Stimulated activated CD4-positive, alpha-beta T cell treated with anti-CD3 and anti-CD28 coated beads, Interleukin-1b, Interleukin-23, amount 100 ng/mL, for 4 hours (primary cell): ENCODE measurements at regions not wholly inside any gene's neighbourhood (a gene's known extent, or its start where the extent isn't known, plus 50 kb on each side); places are given as distances from the start of the nearest gene placed in this dataset.

Experiments
- DNase-seq, 2 donors: peaks; one replicate each; pipeline ENCODE4 v3.0.0-alpha.2; 2020; ENCODE audit warnings: low read depth in 2 of 2

- no peak for DNase-seq
These were observed 205.2 kb upstream of the EEA1 start for GRCh38 chr12:93134175-93134890.

- no peak for DNase-seq
These were observed 205.8 kb upstream of the EEA1 start for GRCh38 chr12:93134893-93135285.

- DNase-seq: no peak
These were observed 206.5 kb upstream of the EEA1 start for GRCh38 chr12:93135286-93136239.

GRCh38 chr12:93136253-93137055, 207.4 kb upstream of the EEA1 start:
- DNase-seq: no peak

- DNase-seq: no peak
These were observed 208.8 kb upstream of the EEA1 start for GRCh38 chr12:93137656-93138612.

- no peak for DNase-seq
These were observed 210.1 kb upstream of the EEA1 start for GRCh38 chr12:93139028-93139665.

- no peak for DNase-seq
These were observed 211.2 kb upstream of the EEA1 start for GRCh38 chr12:93140325-93140724.

GRCh38 chr12:93140801-93141200, 211.7 kb upstream of the EEA1 start:
- no peak for DNase-seq

- DNase-seq: no peak
These were observed 213.8 kb upstream of the EEA1 start for GRCh38 chr12:93142881-93143280.

- DNase-seq: no peak
These were observed 215.0 kb upstream of the EEA1 start for GRCh38 chr12:93144109-93144508.

- DNase-seq: no peak
These were observed 216.0 kb upstream of the EEA1 start for GRCh38 chr12:93145086-93145485.

- DNase-seq: no peak
These were observed 217.3 kb upstream of the EEA1 start for GRCh38 chr12:93146263-93146939.

GRCh38 chr12:93146970-93147369, 217.9 kb upstream of the EEA1 start:
- DNase-seq: no peak

- DNase-seq: no peak
These were observed 219.3 kb upstream of the EEA1 start for GRCh38 chr12:93148412-93148811.

- no peak for DNase-seq
These were observed 220.1 kb upstream of the EEA1 start for GRCh38 chr12:93149229-93149628.

GRCh38 chr12:93151079-93151762, 222.1 kb upstream of the EEA1 start:
- no peak for DNase-seq

GRCh38 chr12:93152617-93153016, 223.5 kb upstream of the EEA1 start:
- DNase-seq: no peak

GRCh38 chr12:93153321-93153720, 224.2 kb upstream of the EEA1 start:
- DNase-seq: no peak

GRCh38 chr12:93154096-93154728, 223.5 kb upstream of the NUDT4 start:
- no peak for DNase-seq
